ENCODE measurements at regions not wholly inside any gene's neighbourhood (a gene's known extent, or its start where the extent isn't known, plus 50 kb on each side); places are given as distances from the start of the nearest gene placed in this dataset.

DNA sequence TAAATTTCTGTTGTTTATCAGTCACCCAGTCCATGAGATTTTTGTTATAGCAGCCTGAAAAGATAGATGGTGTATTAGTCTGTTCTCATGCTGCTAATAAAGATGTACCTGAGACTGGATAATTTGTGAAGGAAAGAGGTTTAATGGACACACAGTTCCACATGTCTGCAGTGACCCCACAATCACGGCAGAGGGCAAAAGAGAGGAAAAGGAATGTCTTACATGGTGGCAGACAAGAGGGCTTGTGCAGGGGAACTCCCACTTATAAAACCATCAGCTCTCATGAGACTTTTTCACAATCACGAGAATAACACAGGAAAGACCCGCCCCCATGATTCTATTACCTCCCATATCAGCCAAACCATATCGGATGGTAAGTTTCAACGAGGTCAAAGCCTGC lies 309.2 kb downstream of the LIG4 start:
- DNase-seq: no peak

DNA sequence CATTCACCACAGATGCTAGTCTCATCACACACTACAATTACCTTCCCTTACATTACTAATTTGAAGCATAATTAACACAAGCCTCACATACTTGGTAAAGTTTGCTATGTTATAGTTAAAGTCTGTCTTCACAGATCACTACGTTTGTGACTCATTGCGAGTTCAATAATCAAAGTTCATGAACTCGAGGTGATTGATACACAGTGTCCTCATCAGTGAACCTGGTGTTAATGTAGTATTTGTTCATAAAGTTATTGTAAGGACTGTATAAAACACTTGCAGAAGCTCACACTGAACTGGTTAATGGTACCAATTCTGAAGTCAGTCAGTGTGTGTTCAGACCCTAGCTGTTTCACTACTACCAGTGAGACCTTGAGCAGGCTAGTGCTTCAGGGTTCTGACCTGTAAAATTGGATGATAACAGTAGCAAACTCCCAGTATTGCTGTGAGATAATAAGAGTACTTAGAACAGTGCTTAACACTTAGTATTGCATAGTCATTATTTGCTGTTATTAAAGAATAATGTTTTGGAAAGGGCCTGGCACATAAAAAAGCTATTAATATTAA lies 313.3 kb downstream of the LIG4 start:
- DNase-seq: no peak

DNA sequence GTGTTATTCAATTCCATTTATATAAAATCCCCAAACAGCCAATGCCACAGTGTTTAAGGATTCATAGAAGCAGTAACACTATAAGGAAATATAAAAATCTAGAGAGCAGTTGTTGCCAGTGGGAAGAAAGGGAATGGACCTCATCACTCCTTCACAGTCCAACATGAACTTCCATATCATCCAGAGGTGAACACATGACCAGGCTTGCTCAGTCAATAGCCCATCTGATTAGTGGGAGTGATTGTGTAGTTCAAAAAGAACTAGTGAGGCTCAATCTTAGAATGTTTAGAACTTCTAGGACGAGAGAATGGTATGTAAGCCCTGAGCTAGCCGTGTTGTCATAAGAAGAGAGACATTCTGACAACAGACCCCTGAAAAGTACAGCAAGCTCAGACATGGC lies 314.1 kb downstream of the LIG4 start:
- no peak for DNase-seq

DNA sequence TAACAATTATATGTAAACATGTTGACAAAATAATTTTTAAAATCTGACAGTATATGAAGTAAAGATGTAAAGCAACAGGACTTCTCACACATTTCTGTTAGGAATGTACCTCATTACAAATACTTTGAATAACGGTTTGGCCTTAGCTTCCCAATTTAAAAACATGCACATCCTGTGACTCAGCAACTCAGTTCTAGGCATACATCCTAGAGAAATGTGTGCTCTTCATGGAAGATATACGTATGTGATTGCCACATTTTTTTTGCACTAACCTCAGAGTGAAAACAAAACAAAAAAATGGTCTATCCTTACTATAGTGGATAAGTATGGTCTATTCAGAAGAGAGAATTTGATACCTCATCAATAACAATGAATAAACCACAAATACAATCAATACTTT lies 314.6 kb downstream of the LIG4 start:
- no peak for DNase-seq

DNA sequence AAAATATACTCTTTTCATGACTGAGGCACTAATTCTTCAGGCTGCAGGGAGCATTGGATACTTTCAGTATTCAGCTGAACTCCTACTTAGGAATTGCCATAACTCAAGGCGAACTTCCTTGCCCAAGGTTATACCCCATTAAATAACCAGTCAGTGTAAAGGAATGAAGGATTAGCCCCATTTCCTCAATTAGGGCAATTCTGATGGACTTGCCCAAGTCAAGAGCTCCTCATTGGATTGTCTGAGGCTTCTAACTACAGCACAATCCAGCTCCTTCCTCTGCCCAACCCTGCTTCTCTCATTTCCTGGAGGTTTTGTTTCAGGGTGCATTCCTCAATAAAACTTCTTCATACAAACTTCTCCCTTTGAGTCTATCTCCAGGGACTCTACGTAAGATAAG lies 329.2 kb downstream of the LIG4 start:
- no peak for DNase-seq

DNA sequence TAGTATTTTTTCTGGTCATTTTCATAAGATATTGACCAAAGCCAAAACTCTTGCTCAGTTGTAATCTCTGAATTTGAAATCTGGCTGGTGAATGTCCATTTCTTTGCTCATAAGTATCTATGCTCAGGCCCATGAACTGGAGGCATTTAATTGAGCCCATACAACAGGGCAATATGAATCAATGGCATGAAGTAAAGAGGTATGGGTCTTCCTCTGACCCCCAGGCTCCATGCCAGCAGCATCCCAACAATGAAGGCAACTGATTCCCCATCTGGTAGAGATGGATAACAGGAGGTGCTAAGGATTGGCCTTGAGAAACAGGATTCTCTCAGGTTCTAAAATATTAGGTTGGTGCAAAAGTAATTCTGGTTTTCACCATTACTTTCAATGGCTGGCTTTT lies 330.8 kb downstream of the LIG4 start:
- no peak for DNase-seq

DNA sequence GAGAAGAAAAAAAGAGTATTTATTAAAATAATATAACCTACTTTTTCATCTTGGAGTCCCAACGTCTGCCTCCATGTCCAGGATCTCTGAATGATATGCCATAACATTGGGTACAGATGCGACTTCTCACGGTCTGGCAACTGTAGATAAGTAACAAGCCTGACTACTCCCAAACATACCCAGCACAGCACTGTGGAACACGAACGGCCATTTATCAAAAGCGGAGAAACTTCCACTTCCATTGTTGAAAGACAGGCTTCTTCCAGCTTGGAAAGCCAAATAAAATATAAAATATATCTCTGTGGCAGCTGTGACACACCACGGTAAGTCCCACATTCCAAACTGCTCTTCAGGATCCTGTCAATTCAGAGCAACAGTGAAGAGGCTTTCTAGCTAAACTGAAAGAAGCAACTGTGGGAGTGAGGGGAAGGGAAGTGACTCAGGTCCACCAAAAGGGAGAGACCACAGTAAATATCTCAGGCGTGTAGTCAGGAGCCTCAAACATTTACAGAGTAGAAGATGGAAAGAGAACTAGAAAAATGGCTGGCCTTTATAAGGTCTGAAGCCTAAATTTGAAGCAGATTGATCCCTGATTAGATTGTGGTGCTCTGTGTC lies 331.7 kb downstream of the LIG4 start:
- no peak for DNase-seq

DNA sequence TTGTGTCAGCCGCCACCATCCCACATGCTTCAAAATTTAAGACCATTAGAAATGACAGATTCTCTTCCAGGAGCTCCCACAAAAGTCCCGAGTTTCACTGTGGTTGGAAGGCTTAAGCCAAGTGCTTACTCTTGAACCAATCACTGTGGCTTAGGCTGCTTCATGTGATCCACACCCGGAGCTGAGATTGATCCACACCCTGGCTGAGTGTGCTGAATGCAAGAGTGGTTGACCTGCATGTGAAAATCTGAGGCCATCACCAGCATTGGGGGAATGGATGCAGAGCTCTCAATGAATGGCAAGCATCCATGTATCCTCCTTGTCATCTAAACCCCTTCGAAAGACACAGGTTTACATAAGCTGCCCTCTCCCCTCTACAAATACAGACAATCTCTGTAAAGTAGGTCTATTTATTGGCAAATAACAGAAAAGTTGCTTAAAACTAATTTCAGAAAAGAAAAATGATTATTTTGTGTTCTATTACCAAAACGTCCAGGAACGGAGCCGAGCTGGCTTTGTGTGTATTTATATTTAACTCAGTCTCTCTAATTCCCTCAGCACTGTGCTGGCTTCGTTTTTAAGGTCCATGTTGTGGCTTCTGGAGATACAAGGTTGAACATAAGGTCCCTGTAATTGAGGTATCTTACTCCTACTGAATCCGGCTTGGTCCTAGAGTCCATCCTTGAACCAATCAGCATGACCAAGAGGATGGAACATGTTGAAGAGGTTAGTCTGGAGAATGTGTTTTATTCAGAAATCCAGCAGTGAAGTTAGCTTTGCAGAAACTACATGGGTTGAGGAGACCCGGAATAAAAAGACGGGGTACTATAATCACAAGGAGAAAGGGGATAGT lies 332.4 kb downstream of the LIG4 start:
- DNase-seq: no peak

DNA sequence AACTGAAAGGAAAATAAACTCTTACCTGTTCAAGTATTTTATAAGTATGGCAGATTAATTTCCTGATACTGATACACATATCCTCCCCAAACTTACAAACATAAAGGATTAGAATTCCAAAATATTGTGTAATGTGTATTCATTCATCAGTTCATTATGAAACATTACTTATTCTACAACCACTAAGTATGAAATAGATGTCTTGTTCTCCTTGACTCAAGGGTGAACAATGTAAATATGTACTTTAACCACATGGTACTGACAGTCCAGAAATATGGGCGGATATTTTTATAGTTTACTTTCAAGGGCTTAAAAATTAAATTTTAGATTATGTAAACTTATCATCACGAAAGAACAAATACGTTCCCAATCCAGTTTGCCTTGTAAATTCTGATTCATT lies 334.0 kb downstream of the LIG4 start:
- DNase-seq: no peak

- DNase-seq: no peak
Observed at GRCh38 chr13:107874456-107874855, 340.9 kb downstream of the LIG4 start.

DNA sequence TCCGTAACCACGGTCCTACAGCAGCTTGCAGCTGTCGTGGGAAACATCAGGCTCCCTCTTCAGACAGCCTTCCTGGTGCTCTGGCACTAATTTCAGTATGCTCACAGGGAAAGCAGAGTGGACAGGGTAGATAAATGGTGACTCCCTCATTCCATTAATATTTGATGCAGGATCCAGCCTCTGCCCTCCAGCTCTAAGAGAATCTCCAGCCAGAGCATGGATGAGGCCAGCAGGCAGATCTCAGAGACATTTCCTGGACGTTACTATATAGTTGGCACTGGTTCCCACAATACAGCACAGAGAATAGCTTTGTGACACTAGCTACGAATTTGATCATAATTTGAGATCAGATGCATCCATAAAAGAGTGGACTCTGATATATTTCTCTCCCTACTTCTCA lies 341.4 kb downstream of the LIG4 start:
- no peak for DNase-seq

GRCh38 chr13:107870400-107870799 lies 344.9 kb downstream of the LIG4 start:
- DNase-seq: no peak

DNA sequence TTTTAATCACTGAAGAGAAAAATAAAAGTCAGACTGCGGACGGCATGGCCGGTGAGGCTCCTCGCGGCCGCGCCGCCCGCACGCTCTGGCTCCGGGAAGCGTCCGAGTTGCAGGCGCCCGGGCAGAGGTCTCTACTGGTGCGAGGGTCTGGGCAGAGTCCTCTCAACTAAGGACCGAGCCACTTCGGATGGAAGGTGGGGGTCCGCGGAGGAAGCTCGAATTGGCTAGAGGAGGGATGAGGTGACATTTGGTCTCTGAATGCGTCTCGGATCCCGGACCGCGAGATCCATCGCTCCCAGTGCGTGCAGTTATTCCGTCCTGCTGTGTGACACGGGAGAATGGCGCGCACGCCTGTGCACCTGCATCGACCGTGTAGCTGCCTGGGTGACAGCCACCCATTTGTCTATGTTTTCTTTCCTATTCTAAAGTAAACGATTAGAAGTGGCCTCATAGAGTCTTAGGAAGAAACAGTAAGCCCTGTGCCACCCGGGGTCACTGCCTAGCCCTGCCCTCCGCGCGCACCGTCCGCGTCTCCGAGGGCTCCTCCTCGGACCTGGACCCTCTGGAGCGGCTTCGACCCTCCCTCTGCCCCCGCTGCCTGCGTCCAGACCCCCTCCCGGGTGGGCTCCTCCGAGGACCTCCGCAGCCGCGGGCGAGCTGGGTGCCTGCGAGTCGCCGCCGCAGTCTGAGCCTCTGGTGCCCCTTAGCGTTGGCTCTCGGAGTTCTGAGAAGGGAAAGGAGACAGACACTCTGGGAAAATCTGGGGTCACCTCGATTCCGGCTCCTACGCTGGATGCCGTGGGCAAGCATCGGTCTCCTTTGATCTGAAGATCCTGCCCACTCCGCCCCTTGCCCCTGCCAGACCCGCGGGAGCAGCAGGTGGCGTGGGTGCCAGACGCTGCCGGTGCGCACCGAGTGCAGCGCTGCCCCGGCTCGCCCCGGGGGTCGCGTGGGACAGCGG lies 347.4 kb downstream of the LIG4 start:
- no peak for DNase-seq

DNA sequence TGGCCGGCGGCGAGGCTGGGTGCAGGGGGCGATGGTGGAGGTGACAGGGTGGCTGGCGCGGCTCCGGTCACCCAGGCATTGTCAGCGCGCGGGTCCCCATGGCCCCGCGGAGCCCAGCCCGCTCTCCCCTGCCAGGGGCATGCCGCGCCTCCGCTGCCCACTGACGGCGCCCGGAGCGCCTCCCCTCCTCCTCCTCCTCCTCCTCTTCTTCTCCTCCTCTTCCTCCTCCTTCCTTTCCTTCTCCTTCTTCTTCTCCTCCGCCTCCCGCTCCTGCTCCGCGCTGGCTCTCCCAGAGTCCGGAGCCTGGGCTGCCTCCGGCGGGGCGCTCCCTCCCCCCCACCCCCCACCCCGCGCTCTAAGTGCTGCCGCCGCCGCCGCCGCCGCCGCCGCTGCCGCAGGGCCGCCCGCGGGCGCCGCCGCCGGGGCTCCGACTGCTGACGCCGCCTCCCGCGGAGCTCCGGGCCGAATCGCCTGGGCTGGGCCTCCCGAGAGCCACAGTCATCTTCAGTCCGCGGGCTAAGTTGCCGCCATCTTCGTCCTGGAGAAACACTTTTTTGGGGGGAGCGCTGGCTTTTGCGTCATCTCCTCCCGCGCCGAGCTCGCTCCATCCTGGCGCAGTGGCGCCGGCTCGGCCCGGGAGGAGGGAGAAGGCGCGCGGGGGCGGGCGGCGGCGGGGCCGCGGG lies 348.3 kb downstream of the LIG4 start:
- no peak for DNase-seq

DNA sequence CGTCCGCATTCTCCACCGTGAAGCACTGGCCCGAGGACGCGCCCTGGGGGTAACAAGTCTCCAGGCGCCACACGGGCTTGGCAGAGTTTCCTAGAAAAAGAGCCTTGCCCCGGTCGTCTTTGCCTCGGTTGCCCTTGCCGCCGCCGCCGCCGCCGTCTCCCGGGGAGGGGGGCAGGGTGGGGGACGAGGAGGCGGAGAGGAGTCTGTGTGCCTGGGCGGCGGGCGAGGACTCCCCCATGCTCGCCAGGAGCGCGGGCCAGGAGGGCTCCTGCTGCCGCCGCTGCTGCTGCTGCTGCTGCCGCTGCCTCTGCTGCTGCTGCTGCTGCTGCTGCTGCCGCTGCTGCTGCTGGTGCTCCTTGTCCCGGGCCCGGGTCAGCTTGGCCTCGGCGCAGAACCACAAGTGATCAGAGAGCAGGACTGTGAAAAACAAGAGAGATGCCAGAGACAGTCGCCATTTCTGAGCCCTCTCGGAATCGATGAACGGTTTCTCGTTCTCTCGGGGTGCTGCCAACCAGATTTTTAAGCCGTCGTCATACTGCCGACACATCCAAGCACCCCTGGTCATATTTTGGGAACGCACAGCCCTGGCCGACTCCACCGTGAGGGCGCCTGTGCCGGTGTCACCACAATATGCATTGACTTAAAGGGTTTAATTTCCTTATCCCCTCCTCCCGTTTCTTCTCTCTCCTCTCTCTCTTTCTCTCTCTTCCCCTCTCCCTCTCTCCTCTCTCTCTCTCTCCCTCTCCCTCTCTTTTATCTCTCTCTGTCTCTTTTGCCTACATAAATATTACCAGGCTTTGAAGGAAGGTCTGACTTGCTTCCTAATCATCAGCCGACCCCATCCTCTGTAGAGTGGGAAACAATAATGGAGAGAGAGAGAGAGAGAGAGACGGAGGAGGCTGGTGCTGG lies 349.1 kb downstream of the LIG4 start:
- no peak for DNase-seq

GRCh38 chr13:107865643-107866031 lies 349.7 kb downstream of the LIG4 start:
- DNase-seq: no peak

DNA sequence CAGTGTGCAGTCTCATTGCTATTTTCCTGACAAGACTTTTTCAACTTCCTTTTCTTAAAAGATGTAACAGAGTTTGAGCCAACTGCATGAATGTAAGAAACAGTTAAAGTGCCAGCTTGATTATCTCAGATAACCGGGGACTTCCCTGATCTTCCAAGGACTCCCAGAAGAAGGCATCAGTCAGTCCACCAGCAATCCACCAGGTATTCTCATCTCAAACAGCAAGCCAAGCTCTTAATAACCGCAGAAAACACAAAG lies 350.1 kb downstream of the LIG4 start:
- no peak for DNase-seq

DNA sequence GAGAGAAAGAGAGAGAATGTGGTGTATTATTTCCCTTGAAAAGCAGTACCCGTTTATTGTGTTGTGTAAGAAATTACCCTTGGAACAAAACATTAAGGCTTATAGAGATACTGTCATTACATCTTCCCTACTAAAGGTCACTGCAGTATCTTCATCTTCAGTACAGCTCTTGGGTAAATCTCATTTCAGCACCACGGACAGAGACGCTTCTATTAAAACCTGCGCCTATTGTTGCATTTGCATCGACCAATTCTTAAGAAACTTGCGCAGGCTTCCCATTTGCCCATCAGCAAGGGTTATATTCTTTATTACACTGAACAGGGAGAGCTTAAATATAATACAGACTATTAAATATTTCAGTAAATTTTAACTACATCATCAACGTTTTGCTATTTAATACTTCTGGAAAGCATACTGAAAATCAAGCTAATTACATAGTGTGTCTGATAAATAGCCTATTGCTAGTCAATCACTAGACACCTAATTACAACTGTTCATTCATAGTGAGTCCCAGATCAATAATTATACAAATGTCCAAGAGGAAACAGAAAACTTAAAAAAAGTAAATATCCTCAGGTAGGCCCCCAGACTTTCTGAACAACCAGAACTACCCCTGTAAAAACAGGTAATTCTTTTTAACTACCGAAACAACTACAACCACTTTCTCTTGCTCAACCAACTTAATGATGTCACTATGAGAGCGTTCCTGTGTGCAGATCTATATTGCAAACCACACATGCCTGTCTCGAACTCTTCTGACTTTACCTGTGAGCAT lies 350.6 kb downstream of the LIG4 start:
- no peak for DNase-seq

DNA sequence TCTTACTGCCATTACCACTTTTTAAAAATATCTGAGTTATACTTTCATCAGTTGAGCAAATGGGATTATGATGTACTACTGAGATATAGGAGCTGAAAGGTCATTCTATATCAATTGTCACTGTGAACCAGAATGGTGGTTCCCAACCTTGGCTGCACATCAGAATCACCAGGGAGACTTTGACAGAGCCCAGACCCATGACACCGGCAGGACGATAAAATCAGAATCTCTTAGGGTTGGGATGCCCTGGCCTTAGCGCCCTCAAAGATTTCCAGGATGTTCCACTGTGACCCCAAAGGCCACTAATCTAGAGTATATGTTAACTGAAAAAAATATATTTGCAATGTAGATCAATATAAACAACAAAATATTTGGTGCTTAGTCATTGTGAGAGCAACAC lies 355.1 kb downstream of the LIG4 start:
- DNase-seq: no peak

DNA sequence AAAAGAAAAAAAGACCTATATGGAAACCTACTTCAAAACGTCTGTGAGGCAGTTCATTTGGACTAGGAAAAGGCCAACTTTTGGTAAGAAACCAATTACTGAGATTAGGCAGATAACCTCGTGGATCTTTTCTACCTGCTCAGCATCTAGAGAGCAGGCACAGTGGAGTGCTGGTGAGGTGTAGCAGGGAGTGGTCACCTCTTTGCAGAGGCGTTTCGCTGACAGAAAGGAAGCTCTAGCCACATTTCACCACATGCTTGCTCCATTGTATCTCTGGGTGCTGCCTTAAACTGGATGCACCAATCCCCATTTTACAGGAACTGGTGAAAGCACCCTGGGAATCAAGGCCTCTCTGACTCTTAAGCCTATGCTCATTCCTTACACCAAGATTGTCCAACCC lies 360.5 kb downstream of the LIG4 start:
- no peak for DNase-seq

- DNase-seq: no peak
Observed at GRCh38 chr13:107852072-107852471, 363.3 kb downstream of the LIG4 start.

Measured in activated T-cell treated with anti-CD3 and anti-CD28 coated beads for 4 hours (primary cell).